BJ (cell line): ENCODE measurements at regions not wholly inside any gene's neighbourhood (a gene's known extent, or its start where the extent isn't known, plus 50 kb on each side); places are given as distances from the start of the nearest gene placed in this dataset.

Experiments
- CTCF ChIA-PET: fragments of 350-600 bp; formaldehyde crosslinking; extraction: SDS; loops from one replicate; lab custom pipeline; 2021; ENCODE audit warnings: antibody characterized with exemption, inconsistent platforms; lab: Yijun Ruan, JAX
- POLR2A ChIA-PET: fragments of 300-600 bp; sonication (Branson Sonifier 250); formaldehyde crosslinking; extraction: SDS; loops from one replicate; lab custom pipeline; 2021; ENCODE audit warnings: antibody characterized with exemption; lab: Charles Lee
- DNase-seq: peaks from one replicate; pipeline ENCODE4 v3.0.0-alpha.2; 2011; ENCODE audit warnings: low read depth
- H3K27me3 ChIP-seq: 2 replicates; pipeline ENCODE4 v1.6.0; 2011; ENCODE audit warnings: low read length; ENCODE audit not compliant: control insufficient read depth, insufficient read depth
- H3K36me3 ChIP-seq: 2 replicates; pipeline ENCODE4 v1.5.1; 2011; ENCODE audit warnings: low read length; ENCODE audit not compliant: control insufficient read depth, insufficient read depth
- H3K4me3 ChIP-seq: 2 replicates; pipeline ENCODE4 v1.5.1; 2011; ENCODE audit warnings: low read depth, mild to moderate bottlenecking, control low read depth, low read length
- TF ChIP-seq, protein P1 (sequence below): IDR thresholded peaks from 2 replicates; pipeline ENCODE4 v1.5.1; 2011; ENCODE audit warnings: low read depth, mild to moderate bottlenecking, control low read depth, inconsistent platforms, low read length, moderate library complexity; ENCODE audit not compliant: insufficient read depth

DNA sequence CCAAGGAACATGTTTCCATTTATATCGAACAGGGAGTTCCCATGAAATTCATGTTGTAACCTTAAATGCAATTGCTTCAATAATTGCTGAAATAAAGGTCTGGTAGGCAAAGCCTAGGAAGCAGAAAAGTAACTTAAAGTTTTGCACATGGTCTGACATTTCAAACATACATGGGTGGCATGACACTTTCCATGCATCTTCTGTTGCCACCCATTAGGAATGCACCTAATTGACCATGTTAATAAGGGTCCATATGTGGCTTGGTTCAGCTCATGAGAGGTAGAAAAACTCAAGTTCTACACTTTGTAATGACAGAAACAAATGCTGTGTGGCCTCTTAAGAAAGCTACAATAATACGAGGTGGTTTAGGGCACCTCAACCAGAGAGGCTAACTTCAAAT lies 72.0 kb upstream of the GORAB start:
- no peaks in the 10 kb centered on the region for H3K27me3 ChIP-seq
- CTCF ChIA-PET, result no interaction called here
- no peak for DNase-seq
- POLR2A ChIA-PET, result no interaction called here
- no peak overlapping the region for H3K4me3 ChIP-seq
- TF ChIP-seq, protein P1, sequence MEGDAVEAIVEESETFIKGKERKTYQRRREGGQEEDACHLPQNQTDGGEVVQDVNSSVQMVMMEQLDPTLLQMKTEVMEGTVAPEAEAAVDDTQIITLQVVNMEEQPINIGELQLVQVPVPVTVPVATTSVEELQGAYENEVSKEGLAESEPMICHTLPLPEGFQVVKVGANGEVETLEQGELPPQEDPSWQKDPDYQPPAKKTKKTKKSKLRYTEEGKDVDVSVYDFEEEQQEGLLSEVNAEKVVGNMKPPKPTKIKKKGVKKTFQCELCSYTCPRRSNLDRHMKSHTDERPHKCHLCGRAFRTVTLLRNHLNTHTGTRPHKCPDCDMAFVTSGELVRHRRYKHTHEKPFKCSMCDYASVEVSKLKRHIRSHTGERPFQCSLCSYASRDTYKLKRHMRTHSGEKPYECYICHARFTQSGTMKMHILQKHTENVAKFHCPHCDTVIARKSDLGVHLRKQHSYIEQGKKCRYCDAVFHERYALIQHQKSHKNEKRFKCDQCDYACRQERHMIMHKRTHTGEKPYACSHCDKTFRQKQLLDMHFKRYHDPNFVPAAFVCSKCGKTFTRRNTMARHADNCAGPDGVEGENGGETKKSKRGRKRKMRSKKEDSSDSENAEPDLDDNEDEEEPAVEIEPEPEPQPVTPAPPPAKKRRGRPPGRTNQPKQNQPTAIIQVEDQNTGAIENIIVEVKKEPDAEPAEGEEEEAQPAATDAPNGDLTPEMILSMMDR, result no peak
- no peaks in the 10 kb centered on the region for H3K36me3 ChIP-seq

DNA sequence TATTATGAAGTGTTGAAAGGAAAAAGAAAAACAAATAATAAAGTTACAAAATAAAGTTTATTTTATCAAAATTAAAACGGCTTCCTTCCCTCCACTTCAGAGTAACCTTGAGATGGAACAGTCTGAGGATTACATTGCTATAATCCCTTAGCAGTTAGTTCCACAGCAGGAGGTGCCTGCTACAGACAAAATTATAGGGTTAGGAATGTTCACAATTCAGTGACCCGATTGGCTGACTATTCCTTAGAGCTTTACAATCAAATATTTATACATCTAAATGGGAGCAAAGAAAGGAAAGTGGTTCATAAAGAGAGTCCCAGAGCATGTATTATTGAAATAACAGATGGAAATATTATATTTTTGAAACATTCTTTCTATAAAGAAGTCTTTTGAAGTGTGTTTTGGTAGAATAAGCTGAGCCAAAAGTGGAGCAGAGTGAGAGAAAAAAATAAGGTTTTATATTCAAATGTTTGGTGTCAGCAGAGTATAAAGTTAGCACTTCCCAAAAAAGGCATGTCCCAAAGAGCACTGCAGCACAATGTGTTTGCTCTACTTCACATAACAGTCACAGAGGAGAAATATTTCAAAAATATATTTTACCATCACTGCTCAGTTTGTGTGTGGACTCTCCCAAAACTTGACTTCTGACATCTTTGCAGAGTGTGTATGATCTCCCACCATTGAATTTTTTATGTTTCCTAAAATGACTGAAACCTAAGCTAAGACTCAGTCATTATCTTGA lies 71.4 kb upstream of the GORAB start:
- TF ChIP-seq, protein P1, result no peak
- CTCF ChIA-PET, result no interaction called here
- Histone ChIP-seq H3K4me3 (no peak overlapping the region), H3K36me3 (no peaks in the 10 kb centered on the region), H3K27me3 (no peaks in the 10 kb centered on the region)
- DNase-seq, result no peak
- POLR2A ChIA-PET, result no interaction called here

DNA sequence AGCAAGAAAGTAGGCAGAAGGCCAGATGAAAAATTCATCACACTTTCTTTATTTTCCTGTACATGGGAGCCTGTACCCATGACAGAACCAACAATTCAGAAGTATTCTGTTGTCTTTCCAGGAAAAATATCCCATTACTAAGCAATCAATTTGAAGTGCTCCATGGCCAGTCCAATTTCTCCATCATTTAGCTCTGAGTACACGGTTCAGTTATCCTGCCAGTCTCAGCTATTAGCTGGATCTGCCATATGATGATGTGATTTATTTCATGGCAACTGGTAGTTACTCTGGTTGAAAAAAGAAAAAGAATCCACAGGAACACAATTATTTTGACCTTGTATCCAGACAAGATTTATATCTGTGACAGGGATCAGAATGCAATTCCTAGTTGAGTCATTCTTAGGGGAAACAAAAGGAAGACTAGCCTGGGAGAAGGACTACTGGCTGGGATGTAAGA lies 70.6 kb upstream of the GORAB start:
- no peak overlapping the region for H3K4me3 ChIP-seq
- ChIA-PET CTCF (no interaction called here), POLR2A (no interaction called here)
- DNase-seq, result peak; percentile 30
- no peaks in the 10 kb centered on the region for H3K36me3 ChIP-seq
- TF ChIP-seq, protein P1, result no peak
- no peaks in the 10 kb centered on the region for H3K27me3 ChIP-seq

DNA sequence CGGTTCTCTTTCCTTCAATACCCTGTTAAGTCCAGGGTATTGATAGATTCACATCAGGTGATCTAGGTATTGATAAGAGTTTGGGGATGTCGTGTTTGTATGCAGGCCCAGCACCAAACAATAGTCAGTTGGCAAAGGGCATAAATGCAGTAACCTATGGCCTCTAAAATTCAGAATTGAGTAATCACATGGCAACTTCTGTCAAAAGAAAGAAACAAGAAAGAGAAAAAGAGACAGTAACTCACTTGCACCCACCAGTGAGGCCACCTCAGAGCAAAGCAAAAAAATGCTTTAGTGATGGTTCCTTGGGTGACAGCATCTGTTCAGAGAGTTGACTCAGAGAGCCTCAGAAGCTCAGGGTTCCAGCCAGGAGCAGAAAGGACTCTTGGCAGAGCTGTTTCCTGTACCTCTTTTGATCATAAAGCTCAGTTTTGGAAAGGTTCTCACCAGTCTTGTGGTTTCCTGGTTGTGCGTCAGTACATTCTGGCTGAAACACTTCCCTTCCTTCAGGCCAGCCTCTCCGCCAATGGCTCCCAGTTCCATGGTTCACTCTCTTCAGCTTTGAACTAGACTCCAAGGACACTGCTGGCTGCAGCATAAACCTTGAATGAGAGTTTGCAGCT lies 70.1 kb upstream of the GORAB start:
- H3K36me3 ChIP-seq, result no peaks in the 10 kb centered on the region
- peak; percentile 70 for DNase-seq
- H3K27me3 ChIP-seq, result no peaks in the 10 kb centered on the region
- ChIA-PET POLR2A (no interaction called here), CTCF (no interaction called here)
- no peak overlapping the region for H3K4me3 ChIP-seq
- TF ChIP-seq, protein P1, result no peak

DNA sequence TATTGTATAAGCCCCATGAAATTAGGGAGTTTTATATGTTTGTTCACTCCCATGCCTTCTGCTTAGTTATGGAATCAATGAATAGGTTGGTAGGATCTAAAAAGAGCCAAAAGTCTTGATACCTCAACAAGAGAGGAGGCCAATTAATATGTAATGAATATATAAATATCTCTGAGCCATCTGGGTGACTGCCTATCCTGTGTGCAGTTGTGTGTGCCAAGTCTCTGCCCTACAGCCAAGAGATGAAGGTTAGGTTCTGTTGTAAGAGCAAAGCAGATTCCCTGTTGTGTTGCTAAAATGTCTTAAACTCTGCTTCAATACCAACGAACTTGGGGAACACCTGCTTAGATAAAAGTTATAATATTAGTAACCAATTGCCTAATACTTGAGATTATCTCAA lies 61.8 kb upstream of the GORAB start:
- Histone ChIP-seq H3K4me3 (no peak overlapping the region), H3K27me3 (no peaks in the 10 kb centered on the region), H3K36me3 (no peaks in the 10 kb centered on the region)
- TF ChIP-seq, protein P1, result no peak
- no peak for DNase-seq
- ChIA-PET POLR2A (no interaction called here), CTCF (no interaction called here)
